ENCODE measurements at regions not wholly inside any gene's neighbourhood (a gene's known extent, or its start where the extent isn't known, plus 50 kb on each side); places are given as distances from the start of the nearest gene placed in this dataset.

DNA sequence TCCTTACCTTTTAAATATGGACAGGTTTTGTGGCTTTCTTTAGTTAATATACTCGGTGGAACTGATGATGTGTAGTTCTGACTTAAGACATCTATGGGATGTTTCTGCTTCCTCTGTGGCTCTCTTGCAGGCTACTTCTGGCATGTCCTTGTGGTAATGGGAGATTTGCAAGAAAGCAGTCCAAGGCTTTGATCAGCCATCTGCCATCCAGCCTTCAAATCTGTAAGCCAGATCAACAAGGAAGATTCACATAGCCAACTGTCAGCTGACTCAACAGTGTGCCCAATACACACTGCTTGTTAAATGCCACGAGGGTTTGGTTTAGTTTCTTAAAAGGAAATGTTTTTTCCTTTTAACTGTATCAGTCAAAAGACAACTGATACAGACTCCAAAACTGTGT, 722.2 kb upstream of the CHRM3 start:
- TF ChIP-seq, protein P1, sequence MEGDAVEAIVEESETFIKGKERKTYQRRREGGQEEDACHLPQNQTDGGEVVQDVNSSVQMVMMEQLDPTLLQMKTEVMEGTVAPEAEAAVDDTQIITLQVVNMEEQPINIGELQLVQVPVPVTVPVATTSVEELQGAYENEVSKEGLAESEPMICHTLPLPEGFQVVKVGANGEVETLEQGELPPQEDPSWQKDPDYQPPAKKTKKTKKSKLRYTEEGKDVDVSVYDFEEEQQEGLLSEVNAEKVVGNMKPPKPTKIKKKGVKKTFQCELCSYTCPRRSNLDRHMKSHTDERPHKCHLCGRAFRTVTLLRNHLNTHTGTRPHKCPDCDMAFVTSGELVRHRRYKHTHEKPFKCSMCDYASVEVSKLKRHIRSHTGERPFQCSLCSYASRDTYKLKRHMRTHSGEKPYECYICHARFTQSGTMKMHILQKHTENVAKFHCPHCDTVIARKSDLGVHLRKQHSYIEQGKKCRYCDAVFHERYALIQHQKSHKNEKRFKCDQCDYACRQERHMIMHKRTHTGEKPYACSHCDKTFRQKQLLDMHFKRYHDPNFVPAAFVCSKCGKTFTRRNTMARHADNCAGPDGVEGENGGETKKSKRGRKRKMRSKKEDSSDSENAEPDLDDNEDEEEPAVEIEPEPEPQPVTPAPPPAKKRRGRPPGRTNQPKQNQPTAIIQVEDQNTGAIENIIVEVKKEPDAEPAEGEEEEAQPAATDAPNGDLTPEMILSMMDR (IDR thresholded peaks at IDR 0.05): no peak
- TF ChIP-seq POLR2AphosphoS5 (IDR thresholded peaks at IDR 0.05; ENCODE audit: insufficient read depth in 1 of 2, low read depth in 1 of 2) (no peak), POLR2A (IDR thresholded peaks at IDR 0.05) (no peak)

Measured in vagina (tissue), 2 donors.